Mammary epithelial cell (primary cell): ENCODE measurements at regions not wholly inside any gene's neighbourhood (a gene's known extent, or its start where the extent isn't known, plus 50 kb on each side); places are given as distances from the start of the nearest gene placed in this dataset.

Source experiments
- EZH2 ChIP-seq: IDR thresholded peaks from 2 replicates; pipeline ENCODE4 v1.6.1; 2012; ENCODE audit warnings: low read length, inconsistent platforms, borderline replicate concordance
- TF ChIP-seq, protein P1 (sequence below), 2 donors: IDR thresholded peaks in 1 of 2; conservative IDR thresholded peaks in 1 of 2; 2 replicates each; pipeline ENCODE4 v1.5.1; 2011 to 2012; ENCODE audit warnings: inconsistent platforms in 2 of 2, low read length in 2 of 2, mild to moderate bottlenecking in 2 of 2, control low read depth in 1 of 2, low read depth in 1 of 2; ENCODE audit not compliant: insufficient read depth in 1 of 2; ENCODE audit errors: extremely low read depth in 1 of 2

DNA sequence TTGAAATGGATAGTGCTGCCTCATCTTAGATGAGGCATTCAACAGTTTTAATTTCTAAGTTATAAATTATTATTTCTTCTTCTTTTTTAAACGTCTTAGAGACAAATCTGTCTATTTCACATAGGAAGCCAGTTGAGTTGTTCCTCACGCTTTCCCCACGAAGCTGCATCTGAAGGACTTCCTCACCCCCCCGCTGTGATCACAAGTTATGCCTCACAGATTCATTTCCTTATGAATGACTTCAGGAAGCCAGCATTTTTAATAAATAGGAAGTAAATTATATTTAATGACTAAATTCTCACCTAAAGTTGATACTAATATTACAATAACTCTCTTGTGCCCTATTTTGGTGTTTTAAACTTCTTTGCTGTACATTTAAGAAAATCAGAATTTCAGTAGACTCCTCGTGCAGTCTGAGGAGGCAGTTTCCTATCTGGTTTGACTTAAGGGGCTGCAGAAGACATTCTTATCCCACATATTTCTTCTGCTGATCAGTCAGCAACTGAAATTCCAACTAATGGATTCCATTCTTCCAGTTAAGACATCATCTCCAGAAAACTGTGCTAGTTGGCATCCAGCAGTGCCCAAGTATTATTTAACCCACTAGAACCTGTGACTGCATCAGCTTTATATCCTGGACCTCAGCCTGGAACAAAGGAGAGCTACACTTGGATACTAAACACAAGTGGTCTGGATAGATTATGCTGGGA, 182.7 kb upstream of the CCN2 start:
- TF ChIP-seq, protein P1, sequence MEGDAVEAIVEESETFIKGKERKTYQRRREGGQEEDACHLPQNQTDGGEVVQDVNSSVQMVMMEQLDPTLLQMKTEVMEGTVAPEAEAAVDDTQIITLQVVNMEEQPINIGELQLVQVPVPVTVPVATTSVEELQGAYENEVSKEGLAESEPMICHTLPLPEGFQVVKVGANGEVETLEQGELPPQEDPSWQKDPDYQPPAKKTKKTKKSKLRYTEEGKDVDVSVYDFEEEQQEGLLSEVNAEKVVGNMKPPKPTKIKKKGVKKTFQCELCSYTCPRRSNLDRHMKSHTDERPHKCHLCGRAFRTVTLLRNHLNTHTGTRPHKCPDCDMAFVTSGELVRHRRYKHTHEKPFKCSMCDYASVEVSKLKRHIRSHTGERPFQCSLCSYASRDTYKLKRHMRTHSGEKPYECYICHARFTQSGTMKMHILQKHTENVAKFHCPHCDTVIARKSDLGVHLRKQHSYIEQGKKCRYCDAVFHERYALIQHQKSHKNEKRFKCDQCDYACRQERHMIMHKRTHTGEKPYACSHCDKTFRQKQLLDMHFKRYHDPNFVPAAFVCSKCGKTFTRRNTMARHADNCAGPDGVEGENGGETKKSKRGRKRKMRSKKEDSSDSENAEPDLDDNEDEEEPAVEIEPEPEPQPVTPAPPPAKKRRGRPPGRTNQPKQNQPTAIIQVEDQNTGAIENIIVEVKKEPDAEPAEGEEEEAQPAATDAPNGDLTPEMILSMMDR (conservative IDR thresholded peaks at IDR 0.05 in 1 of 2, IDR thresholded peaks at IDR 0.05 in 1 of 2; ENCODE audit: extremely low read depth in 1 of 2, insufficient read depth in 1 of 2, low read depth in 1 of 2, low read length in 2 of 2): no peak
- no peak for TF ChIP-seq EZH2
